DND-41 (cell line): ENCODE measurements at regions not wholly inside any gene's neighbourhood (a gene's known extent, or its start where the extent isn't known, plus 50 kb on each side); places are given as distances from the start of the nearest gene placed in this dataset.

ENCODE experiments used
- EZH2 ChIP-seq: IDR thresholded peaks from 3 replicates; pipeline ENCODE4 v1.6.1; 2012; ENCODE audit warnings: borderline replicate concordance, low read depth, mild to moderate bottlenecking, moderate library complexity, low read length, inconsistent platforms; ENCODE audit not compliant: severe bottlenecking
- TF ChIP-seq, protein P1 (sequence below): IDR thresholded peaks from 2 replicates; pipeline ENCODE4 v1.5.1; 2012; ENCODE audit warnings: borderline replicate concordance, low read length, moderate library complexity, mild to moderate bottlenecking; ENCODE audit not compliant: poor library complexity, severe bottlenecking; ENCODE audit errors: extremely low read depth

DNA sequence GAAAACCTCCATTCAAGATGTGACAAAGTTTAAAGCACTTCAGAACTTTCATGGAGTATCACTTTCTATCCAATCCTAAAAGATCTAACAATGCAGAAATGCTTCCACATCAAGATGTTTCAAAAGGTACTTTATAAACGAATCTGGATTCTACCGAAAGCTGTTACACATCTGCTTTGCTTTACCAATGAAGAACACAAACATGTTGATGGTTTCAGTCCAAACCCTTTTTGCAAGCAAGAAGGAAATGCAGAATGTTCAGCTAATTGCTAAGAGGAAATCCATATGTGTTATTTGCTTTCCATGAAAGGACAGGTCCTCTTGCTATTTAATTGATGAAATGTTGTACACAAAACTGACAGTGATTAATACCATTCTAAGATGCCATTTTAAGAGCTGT is 419.6 kb downstream of the EFNA5 start:
- TF ChIP-seq, protein P1, sequence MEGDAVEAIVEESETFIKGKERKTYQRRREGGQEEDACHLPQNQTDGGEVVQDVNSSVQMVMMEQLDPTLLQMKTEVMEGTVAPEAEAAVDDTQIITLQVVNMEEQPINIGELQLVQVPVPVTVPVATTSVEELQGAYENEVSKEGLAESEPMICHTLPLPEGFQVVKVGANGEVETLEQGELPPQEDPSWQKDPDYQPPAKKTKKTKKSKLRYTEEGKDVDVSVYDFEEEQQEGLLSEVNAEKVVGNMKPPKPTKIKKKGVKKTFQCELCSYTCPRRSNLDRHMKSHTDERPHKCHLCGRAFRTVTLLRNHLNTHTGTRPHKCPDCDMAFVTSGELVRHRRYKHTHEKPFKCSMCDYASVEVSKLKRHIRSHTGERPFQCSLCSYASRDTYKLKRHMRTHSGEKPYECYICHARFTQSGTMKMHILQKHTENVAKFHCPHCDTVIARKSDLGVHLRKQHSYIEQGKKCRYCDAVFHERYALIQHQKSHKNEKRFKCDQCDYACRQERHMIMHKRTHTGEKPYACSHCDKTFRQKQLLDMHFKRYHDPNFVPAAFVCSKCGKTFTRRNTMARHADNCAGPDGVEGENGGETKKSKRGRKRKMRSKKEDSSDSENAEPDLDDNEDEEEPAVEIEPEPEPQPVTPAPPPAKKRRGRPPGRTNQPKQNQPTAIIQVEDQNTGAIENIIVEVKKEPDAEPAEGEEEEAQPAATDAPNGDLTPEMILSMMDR, result no peak
- no peak for TF ChIP-seq EZH2
